Left renal pelvis (tissue), 4 donors: ENCODE measurements at regions not wholly inside any gene's neighbourhood (a gene's known extent, or its start where the extent isn't known, plus 50 kb on each side); places are given as distances from the start of the nearest gene placed in this dataset.
"Not testable (repeated sequence)": the region's sequence is repeated elsewhere in the genome, so short reads cannot be mapped to it uniquely, and the experiment has no call there.

Experiments
- DNase-seq, 4 donors: peaks; one replicate each; pipeline ENCODE4 v3.0.0-alpha.2; 2013; ENCODE audit warnings: low read depth in 4 of 4, low spot score in 3 of 4

GRCh38 chr18:30839056-30839561 is 203.4 kb downstream of the DSC3 start:
- not testable (repeated sequence) for DNase-seq

DNA sequence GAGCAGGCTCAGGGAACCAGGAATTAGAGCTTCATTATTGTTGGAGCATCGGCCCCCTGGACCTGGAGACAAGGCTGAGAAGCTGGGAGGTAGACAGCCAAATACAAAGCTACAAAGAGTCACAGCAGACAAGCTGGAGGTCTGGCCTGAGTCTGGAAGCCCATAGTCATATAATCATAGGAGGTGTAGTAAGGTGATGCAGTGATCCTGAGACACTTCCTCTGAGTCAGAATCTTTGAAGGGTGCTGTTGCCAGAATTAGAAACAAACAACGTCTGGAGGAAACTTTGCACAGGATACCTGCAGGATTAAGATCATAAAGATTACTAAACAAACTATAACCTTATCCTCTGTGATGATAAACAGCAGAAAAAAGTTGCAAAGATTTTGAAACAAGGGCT is 213.8 kb downstream of the DSC3 start:
- DNase-seq = no peak

GRCh38 chr18:30819619-30820018 is 222.9 kb downstream of the DSC3 start:
- no peak for DNase-seq

DNA sequence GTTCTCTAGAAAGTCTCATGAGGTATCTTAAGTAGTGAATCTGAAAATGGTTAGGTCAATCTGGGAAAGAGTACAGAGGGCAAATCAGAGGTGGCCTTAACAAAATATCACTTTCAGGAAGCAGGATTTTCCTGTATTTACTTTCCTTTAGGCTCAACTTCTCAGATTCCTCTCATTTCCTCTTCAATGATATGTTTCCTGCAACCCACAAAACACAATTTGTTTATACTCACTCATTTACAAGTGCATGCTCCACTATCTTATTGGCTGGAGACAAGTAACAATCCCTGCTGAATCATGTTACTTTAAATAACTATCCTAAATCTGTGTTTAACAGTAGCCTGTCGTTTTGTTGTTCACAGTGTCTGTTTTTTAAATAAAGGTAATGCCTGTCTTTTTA is 228.1 kb downstream of the DSC3 start:
- no peak for DNase-seq

GRCh38 chr18:30811580-30811979 is 231.0 kb downstream of the DSC3 start:
- no peak for DNase-seq

DNA sequence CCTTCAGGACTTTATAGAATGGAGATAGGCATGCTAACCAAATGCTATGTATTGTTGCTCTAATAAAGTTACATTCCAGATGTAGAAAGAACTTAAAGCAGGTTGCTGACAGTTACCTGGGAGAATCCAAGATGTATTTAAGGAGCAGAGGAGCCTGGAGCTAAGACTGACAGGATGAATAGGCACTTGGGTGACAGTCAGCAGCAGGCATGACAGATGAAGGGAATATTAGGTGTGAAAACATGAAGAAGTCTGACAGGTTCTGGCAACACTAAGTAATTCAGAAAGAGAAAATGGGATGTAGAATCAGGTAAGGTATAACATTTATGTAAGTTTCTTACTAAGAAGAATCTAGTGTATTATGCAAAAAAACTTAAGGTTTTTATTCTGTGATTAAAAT is 232.0 kb downstream of the DSC3 start:
- DNase-seq = no peak

DNA sequence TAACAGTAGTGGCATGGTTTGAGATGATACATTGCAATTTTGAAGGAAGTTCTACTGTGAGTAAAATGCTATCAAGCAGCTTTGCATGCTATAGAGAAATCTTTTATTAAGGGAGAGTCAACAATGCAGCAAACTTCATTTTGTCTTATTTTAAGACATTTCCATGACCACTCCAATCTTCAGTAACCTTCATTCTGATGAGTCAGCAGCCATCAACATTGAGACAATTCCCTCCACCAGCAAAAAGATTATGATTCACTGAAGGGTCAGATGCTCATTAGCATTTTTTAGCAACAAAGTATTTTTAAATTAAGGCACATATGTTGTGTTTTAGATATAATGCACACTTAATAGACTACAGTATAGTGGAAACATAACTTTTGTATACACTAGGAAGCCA is 235.7 kb downstream of the DSC3 start:
- no peak for DNase-seq

GRCh38 chr18:30800800-30801199 is 241.7 kb downstream of the DSC3 start:
- no peak for DNase-seq

- DNase-seq = peak in 1 of 4 donors; percentile 3
Measured at GRCh38 chr18:30792051-30792450, 250.5 kb downstream of the DSC3 start.

GRCh38 chr18:30788411-30788991 is 254.0 kb downstream of the DSC3 start:
- not testable (repeated sequence) for DNase-seq

DNA sequence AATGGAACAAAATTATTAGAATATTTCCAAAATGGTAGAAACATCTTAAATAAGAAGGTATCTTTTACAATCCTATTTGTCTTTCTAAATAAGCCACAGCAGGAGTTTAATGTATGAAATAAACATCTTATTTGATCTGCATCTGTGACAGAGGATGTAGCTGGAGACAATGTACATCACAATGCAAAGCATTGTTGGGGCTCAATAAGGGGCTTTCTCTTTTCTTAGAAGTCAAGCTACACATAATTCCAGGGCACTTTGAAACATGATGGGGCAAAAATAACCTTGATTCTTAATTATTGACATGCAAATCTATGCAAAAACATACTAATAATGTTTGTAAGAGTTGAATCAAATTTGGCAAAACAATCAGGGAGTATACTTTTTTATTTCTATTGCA is 255.1 kb downstream of the DSC3 start:
- DNase-seq = no peak

DNA sequence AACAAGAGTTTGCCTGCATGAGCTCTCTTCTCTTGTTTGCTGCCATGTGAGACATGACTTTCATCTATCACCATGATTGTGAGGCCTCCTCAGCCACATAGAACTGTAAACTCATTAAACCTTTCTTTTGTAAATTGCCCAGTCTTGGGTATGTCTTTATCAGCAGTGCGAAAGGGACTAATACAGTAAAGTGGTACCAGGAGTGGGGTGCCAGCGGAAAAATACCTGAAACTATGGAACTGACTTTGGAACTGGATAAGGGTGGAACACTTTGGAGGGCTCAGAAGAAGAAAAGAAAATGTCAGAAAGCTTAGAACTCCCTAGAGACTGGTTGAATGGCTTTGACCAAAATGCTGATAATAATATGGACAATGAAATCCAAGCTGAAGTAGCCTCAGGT is 260.9 kb downstream of the DSC3 start:
- no peak for DNase-seq

DNA sequence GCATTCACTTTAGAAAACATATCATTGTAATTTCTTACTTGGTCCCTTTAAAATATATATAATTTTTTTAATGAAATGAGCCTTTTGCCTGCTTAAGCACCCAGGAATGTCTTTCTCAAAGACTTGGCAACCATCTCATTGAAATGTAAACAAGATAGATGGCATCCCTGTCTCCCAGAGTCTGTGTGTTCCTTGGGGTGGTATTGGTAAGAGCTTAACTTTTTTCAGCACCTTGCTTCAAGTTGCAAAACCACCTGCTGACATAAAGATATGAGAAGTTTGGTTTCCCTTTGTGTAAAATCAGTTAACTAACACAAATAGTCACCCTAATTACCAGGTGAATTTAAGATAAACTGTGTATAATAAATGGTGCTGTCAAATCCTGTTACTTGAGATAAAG is 266.9 kb downstream of the DSC3 start:
- DNase-seq = no peak

DNA sequence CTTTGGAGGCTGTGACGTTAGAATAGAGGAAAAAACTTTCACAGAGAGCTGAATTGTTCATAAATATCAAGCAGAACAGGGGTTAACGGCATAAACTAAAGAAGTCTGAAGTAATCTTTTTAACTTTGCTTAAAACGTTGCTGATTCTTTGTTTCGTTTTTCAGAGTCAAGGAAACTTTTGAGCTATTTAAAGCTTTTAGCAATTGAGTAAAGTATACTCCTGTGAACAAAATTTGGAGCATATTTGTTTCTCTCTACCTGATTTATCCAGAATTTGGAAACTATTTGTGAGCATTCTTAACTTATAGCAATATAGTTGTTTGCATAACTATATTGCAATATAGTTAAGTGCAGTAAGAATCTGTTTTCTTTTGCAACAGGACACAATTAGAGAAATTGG is 270.4 kb downstream of the DSC3 start:
- DNase-seq = not testable (repeated sequence)

- no peak for DNase-seq
Measured at GRCh38 chr18:30766053-30766452, 276.5 kb downstream of the DSC3 start.

- no peak for DNase-seq
Measured at GRCh38 chr18:30765247-30765646, 277.3 kb downstream of the DSC3 start.

DNA sequence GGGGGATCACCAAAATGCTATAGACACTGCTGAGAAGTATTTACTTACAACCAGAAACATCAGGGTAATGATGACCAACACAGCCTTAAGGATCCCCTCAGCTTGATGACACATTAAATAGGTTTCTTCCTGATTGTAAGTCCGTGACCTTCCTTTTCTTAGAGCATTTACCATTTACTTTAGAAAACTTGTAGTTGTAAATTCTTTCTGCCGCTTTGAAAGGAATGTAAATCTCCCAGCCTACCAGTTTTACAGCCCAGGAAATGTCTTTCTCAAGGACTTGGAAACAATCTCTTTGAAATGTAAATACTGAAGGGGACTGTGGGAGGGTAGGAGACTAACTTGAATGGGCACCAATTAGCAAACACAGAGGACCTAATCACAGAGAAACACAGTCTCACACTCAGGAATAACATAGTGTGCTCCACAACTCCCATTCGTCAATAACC is 278.6 kb downstream of the DSC3 start:
- DNase-seq = peak in 2 of 4 donors; percentile 33 to 40

DNA sequence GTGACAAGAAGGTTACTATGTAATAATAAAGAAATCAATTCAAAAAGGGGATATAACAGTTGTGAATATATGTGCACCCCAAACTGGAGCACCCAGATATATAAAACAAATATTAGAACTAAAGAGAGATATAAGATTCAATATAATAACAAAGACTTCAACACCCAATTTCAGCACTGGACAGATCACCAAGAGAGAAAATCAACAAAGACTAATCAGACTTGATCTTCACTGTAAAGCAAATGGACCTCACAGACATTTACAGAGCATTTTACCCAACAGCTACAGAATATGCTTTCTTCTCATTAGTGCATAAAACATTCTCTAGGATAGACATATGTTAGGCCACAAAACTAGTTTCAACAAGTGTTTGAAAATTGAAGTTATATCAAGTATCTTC is 287.7 kb downstream of the DSC3 start:
- DNase-seq = no peak

GRCh38 chr18:30748541-30748940 is 294.0 kb downstream of the DSC3 start:
- DNase-seq = no peak

- DNase-seq = no peak
Measured at GRCh38 chr18:30746224-30746623, 296.3 kb downstream of the DSC3 start.

DNA sequence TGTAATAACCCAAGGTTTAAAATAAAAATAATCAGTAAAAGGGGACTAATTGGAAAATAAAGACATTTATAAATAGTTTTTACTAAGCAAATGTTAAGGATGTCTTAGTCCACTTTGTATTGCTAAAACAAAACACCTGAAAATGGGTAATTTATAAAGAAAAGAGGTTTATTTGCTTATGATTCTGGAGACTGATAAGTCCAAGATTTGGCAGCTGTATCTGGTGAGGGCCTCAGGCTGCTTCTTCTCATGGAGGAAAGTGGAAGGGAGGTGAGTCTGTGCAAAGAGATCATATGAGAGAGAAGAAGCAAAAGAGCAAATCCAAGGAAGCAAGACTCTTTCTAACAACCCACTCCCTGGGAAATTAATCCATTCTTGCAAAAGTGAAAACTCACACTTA is 299.5 kb downstream of the DSC3 start:
- no peak for DNase-seq

DNA sequence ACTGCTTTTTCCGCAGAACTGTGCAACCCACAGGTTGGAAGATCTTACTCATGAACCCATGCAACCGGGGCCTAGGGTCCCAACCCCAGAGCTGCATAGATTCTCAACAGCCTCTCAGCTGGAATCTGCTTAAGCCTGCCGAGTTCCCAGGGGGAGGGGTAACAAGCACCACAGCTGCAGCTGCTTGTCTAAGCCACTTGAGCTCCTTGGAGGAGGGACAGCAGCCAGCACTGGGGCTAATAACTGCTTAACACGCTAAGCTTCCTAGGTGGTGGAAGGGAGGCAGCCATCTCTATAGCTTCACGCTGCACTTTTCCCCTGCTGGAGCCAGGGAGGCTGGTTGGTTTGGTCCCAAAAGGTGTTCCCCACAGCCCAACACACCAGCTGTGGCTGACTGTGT is 311.6 kb downstream of the DSC3 start:
- DNase-seq = no peak

DNA sequence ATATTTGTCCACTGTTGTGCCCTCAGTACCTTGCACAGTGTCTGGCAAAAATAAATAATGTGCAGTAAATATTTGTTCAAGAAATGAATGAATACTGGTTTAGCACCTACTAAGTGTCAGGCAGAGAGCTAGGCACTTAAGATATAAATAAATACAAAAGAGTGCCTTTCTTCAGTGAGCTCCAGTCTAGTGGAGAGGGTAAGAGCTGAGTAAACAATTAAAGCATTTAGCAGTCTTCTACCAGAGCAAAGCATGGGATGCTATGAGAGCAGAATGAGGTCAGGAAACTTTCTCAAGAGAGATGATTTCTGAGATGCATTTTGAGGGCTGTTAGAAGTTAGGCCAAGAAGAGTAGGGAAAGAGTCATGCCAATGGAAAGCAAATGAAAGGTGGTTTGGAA is 314.7 kb downstream of the DSC3 start:
- DNase-seq = no peak
